Vagina (tissue), 2 donors: ENCODE measurements at regions not wholly inside any gene's neighbourhood (a gene's known extent, or its start where the extent isn't known, plus 50 kb on each side); places are given as distances from the start of the nearest gene placed in this dataset.
"Not testable (repeated sequence)": the region's sequence is repeated elsewhere in the genome, so short reads cannot be mapped to it uniquely, and the experiment has no call there.

ENCODE experiments used
- DNase-seq, 2 donors: peaks; one replicate each; pipeline ENCODE4 v3.0.0-alpha.2; 2017; ENCODE audit errors: extremely low spot score in 2 of 2
- H3K27ac ChIP-seq: fragments of 200-600 bp; sonication (generic); one replicate; pipeline ENCODE4 v1.5.1; 2019
- H3K27me3 ChIP-seq: fragments of 200-600 bp; sonication (generic); one replicate; pipeline ENCODE4 v1.5.1; 2019
- H3K36me3 ChIP-seq, 2 donors: fragments of 200-600 bp; sonication (generic); one replicate each; pipeline ENCODE4 v1.5.1; 2017 to 2019
- H3K4me1 ChIP-seq: fragments of 200-600 bp; sonication (generic); one replicate; pipeline ENCODE4 v1.5.1; 2019
- H3K4me3 ChIP-seq, 2 donors: fragments of 200-600 bp; sonication (generic); 1 replicate in 1 of 2; 2 replicates in 1 of 2; pipeline ENCODE4 v1.5.1; 2016 to 2019
- H3K9me3 ChIP-seq: fragments of 200-600 bp; sonication (generic); one replicate; pipeline ENCODE4 v1.5.1; 2019
- POLR2A ChIP-seq, 2 donors: fragments of 450-650 bp; IDR thresholded peaks; one replicate each; pipeline ENCODE4 v1.6.1; 2017; ENCODE audit warnings: antibody characterized with exemption in 2 of 2, mild to moderate bottlenecking in 2 of 2, moderate library complexity in 2 of 2
- POLR2AphosphoS5 ChIP-seq, 2 donors: sonication (generic); formaldehyde crosslinking; IDR thresholded peaks; one replicate each; pipeline ENCODE4 v1.9.0; 2017; ENCODE audit warnings: antibody characterized with exemption in 2 of 2, mild to moderate bottlenecking in 2 of 2, low read depth in 1 of 2; ENCODE audit not compliant: insufficient read depth in 1 of 2
- intact Hi-C: fragments of 100-400 bp; cut with DNase I; formaldehyde crosslinking; loops from one replicate; pipeline ENCODE4 v1.15.1; 2023
- TF ChIP-seq, protein P1 (sequence below), 3 experiments: fragments of 450-650 bp in 2 of 3; fragments of 200-600 bp in 1 of 3; sonication (generic) in 1 of 3; IDR thresholded peaks; one replicate each; pipeline ENCODE4 v1.5.1; 2017 to 2019; ENCODE audit warnings: antibody characterized with exemption in 3 of 3, mild to moderate bottlenecking in 2 of 3, moderate library complexity in 2 of 3

DNA sequence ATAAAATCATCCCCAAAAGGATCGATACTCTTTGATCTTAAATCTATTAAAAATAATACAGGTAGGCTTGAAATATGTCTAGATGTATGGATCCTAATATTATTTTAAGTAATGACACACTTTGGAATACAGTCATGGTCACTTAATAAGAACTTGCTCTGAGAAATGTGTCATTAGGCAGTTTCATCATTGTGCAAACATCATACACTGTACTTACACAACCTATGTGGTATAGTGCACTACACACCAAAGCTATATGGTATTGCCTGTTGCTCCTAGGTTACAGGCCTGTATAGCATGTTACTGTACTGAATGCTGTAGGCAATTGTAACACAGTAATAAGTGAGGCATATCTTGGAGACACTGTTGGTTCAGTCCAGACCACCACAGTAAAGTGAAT lies 307.1 kb downstream of the RAP2B start:
- Histone ChIP-seq H3K4me3 (no peak overlapping the region), H3K9me3 (no peaks in the 10 kb centered on the region), H3K27me3 (no peaks in the 10 kb centered on the region), H3K4me1 (no peaks in the 10 kb centered on the region), H3K36me3 (no peaks in the 10 kb centered on the region), H3K27ac (no peak overlapping the region)
- no peak for DNase-seq
- no peak for TF ChIP-seq POLR2A (IDR thresholded peaks at IDR 0.05)
- TF ChIP-seq, protein P1, sequence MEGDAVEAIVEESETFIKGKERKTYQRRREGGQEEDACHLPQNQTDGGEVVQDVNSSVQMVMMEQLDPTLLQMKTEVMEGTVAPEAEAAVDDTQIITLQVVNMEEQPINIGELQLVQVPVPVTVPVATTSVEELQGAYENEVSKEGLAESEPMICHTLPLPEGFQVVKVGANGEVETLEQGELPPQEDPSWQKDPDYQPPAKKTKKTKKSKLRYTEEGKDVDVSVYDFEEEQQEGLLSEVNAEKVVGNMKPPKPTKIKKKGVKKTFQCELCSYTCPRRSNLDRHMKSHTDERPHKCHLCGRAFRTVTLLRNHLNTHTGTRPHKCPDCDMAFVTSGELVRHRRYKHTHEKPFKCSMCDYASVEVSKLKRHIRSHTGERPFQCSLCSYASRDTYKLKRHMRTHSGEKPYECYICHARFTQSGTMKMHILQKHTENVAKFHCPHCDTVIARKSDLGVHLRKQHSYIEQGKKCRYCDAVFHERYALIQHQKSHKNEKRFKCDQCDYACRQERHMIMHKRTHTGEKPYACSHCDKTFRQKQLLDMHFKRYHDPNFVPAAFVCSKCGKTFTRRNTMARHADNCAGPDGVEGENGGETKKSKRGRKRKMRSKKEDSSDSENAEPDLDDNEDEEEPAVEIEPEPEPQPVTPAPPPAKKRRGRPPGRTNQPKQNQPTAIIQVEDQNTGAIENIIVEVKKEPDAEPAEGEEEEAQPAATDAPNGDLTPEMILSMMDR (IDR thresholded peaks at IDR 0.05): no peak
- intact Hi-C loops: no loop called here

GRCh38 chr3:153484842-153485241 lies 322.8 kb downstream of the RAP2B start:
- no peaks in the 10 kb centered on the region for H3K27me3 ChIP-seq
- H3K36me3 ChIP-seq: no peaks in the 10 kb centered on the region
- H3K4me3 ChIP-seq: no peak overlapping the region
- DNase-seq: no peak
- H3K27ac ChIP-seq: no peak overlapping the region
- intact Hi-C loops: no loop called here
- no peaks in the 10 kb centered on the region for H3K9me3 ChIP-seq
- no peaks in the 10 kb centered on the region for H3K4me1 ChIP-seq
- TF ChIP-seq POLR2A (IDR thresholded peaks at IDR 0.05) (no peak), POLR2AphosphoS5 (IDR thresholded peaks at IDR 0.05; ENCODE audit: insufficient read depth in 1 of 2, low read depth in 1 of 2) (no peak)
- TF ChIP-seq, protein P1 (IDR thresholded peaks at IDR 0.05): no peak

- Histone ChIP-seq H3K4me1 (no peaks in the 10 kb centered on the region), H3K4me3 (no peak overlapping the region), H3K27ac (no peak overlapping the region), H3K9me3 (no peaks in the 10 kb centered on the region), H3K36me3 (no peaks in the 10 kb centered on the region), H3K27me3 (no peaks in the 10 kb centered on the region)
- TF ChIP-seq, protein P1 (IDR thresholded peaks at IDR 0.05): no peak
- TF ChIP-seq POLR2A (IDR thresholded peaks at IDR 0.05): no peak
- intact Hi-C loops: no loop called here
- no peak for DNase-seq
Observed at GRCh38 chr3:153495422-153495821, 333.4 kb downstream of the RAP2B start.

DNA sequence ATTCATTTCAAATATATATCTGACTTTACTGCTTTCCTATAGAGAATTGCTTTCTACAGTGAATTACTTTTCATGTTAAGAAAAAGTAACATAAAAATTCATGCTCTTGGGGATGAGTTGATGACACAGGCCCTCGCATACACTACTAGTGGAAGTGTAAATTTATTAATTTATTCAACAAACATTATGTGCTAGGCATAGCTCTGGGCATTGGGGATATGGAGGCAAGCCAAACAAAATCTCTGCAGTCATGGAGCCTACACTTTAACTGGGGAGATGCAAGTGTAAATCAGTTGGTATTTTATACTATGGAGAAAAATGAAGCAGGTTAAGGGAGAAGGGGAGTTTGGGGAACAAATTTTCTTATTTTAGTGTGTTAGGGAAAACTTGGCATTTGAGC lies 340.7 kb downstream of the RAP2B start:
- Histone ChIP-seq H3K27ac (no peak overlapping the region), H3K4me3 (no peak overlapping the region), H3K9me3 (no peaks in the 10 kb centered on the region), H3K36me3 (no peaks in the 10 kb centered on the region), H3K27me3 (no peaks in the 10 kb centered on the region), H3K4me1 (no peaks in the 10 kb centered on the region)
- no peak for TF ChIP-seq POLR2A (IDR thresholded peaks at IDR 0.05)
- TF ChIP-seq, protein P1 (IDR thresholded peaks at IDR 0.05): no peak
- no peak for TF ChIP-seq POLR2AphosphoS5 (IDR thresholded peaks at IDR 0.05; ENCODE audit: insufficient read depth in 1 of 2, low read depth in 1 of 2)
- intact Hi-C loops: no loop called here
- no peak for DNase-seq

DNA sequence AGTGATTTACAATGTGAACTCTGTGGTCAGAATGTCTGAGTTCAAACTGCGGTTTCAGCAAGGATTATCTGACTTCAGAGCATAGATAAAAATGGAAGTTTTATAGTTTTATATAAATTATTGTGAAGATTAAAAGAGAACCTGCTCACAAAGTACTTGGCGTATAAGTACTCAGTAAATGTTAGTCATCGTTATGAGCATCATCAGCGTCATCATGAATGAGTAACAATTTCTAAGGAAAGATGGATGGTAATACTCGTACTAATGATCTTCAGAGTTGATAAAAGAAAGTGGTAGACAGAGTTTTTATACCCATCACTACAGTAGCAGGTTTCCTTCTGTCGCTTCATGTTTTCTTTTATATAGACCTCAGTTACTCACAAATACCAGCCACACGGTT lies 341.8 kb downstream of the RAP2B start:
- no peak for TF ChIP-seq POLR2AphosphoS5 (IDR thresholded peaks at IDR 0.05; ENCODE audit: insufficient read depth in 1 of 2, low read depth in 1 of 2)
- TF ChIP-seq, protein P1 (IDR thresholded peaks at IDR 0.05): no peak
- no peak for TF ChIP-seq POLR2A (IDR thresholded peaks at IDR 0.05)
- Histone ChIP-seq H3K27me3 (no peaks in the 10 kb centered on the region), H3K4me1 (no peaks in the 10 kb centered on the region), H3K36me3 (no peaks in the 10 kb centered on the region), H3K9me3 (no peaks in the 10 kb centered on the region), H3K27ac (no peak overlapping the region), H3K4me3 (no peak overlapping the region)
- DNase-seq: no peak
- intact Hi-C loops: no loop called here

DNA sequence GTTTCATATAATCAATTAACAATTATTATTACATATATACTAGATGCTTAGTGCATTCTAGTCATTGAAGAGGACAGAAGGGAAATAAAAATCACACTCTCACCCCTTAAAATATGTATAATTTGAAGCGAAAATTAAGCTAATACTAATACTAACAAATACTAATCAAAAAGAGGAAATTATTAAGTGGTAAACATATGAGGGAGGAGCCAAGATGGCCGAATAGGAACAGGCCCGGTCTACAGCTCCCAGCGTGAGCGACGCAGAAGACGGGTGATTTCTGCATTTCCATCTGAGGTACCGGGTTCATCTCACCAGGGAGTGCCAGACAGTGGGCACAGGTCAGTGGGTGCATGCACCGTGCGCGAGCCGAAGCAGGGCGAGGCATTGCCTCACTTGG lies 344.2 kb downstream of the RAP2B start:
- H3K27ac ChIP-seq, intact Hi-C loops, H3K4me1 ChIP-seq, DNase-seq, H3K4me3 ChIP-seq, H3K9me3 ChIP-seq, H3K27me3 ChIP-seq, H3K36me3 ChIP-seq: not testable (repeated sequence)

GRCh38 chr3:153506686-153507085 lies 344.7 kb downstream of the RAP2B start:
- not testable (repeated sequence) for H3K36me3 ChIP-seq, H3K4me3 ChIP-seq, DNase-seq

More at GRCh38 chr3:153506686-153507085, 344.7 kb downstream of the RAP2B start:
- H3K4me1 ChIP-seq, H3K27ac ChIP-seq, H3K9me3 ChIP-seq, intact Hi-C loops, H3K27me3 ChIP-seq: not testable (repeated sequence)
